CD14-positive monocyte (primary cell): ENCODE measurements at regions not wholly inside any gene's neighbourhood (a gene's known extent, or its start where the extent isn't known, plus 50 kb on each side); places are given as distances from the start of the nearest gene placed in this dataset.
A peak's percentile ranks its signal among the peaks of the same experiment; 100 is the strongest.

Experiments
- DNase-seq, 3 donors: peaks; one replicate each; pipeline ENCODE4 v3.0.0-alpha.2; 2011 to 2022
- H2AFZ ChIP-seq: 2 replicates; pipeline ENCODE4 v1.6.0; 2012; ENCODE audit warnings: mild to moderate bottlenecking, low read depth, low read length, inconsistent platforms; ENCODE audit not compliant: insufficient read depth, poor library complexity, severe bottlenecking
- H3K27ac ChIP-seq, 2 donors: 1 replicate in 1 of 2; 2 replicates in 1 of 2; pipeline ENCODE4 v1.5.1; 2012 to 2013; ENCODE audit warnings: low read length in 2 of 2, control low read depth in 1 of 2, inconsistent platforms in 1 of 2, low read depth in 1 of 2, mild to moderate bottlenecking in 1 of 2
- H3K27me3 ChIP-seq, 2 donors: one replicate each; pipeline versions ENCODE4 v1.6.0 to v1.6.1; 2011 to 2013; ENCODE audit warnings: low read length in 2 of 2; ENCODE audit not compliant: control insufficient read depth in 2 of 2, insufficient read depth in 2 of 2
- H3K36me3 ChIP-seq, 2 donors: replicated peaks in 1 of 2; 1 replicate in 1 of 2; 2 replicates in 1 of 2; pipeline versions ENCODE4 v1.5.1 to v1.6.1; 2012 to 2013; ENCODE audit warnings: low read length in 2 of 2, control low read depth in 1 of 2, inconsistent platforms in 1 of 2, mild to moderate bottlenecking in 1 of 2; ENCODE audit not compliant: insufficient read depth in 2 of 2, control insufficient read depth in 1 of 2
- H3K4me1 ChIP-seq, 2 donors: 1 replicate in 1 of 2; 2 replicates in 1 of 2; pipeline versions ENCODE4 v1.5.1 to v1.6.1; 2012 to 2013; ENCODE audit warnings: low read length in 2 of 2, control low read depth in 1 of 2, inconsistent platforms in 1 of 2, mild to moderate bottlenecking in 1 of 2, moderate library complexity in 1 of 2; ENCODE audit not compliant: insufficient read depth in 2 of 2, control insufficient read depth in 1 of 2
- H3K4me2 ChIP-seq: replicated peaks from 2 replicates; pipeline ENCODE3; 2012; ENCODE audit warnings: low read length, moderate library complexity, mild to moderate bottlenecking; ENCODE audit not compliant: poor library complexity, severe bottlenecking; ENCODE audit errors: extremely low read depth
- H3K4me3 ChIP-seq, 3 experiments: fragments of 200-600 bp in 1 of 3; sonication (generic) in 1 of 3; replicated peaks in 1 of 3; 1 replicate in 2 of 3; 2 replicates in 1 of 3; pipeline ENCODE4 v1.5.1; 2011 to 2013; ENCODE audit warnings: low read length in 3 of 3, mild to moderate bottlenecking in 3 of 3, control low read depth in 2 of 3, low read depth in 2 of 3, inconsistent platforms in 1 of 3, moderate library complexity in 1 of 3
- H3K79me2 ChIP-seq: 2 replicates; pipeline ENCODE4 v1.6.0; 2012; ENCODE audit warnings: mild to moderate bottlenecking, control low read depth, inconsistent platforms, low read length, moderate library complexity; ENCODE audit not compliant: insufficient read depth
- H3K9ac ChIP-seq: 2 replicates; pipeline ENCODE4 v1.6.0; 2017; ENCODE audit warnings: low read length, mild to moderate bottlenecking; ENCODE audit not compliant: insufficient read depth, poor library complexity, severe bottlenecking
- H3K9me3 ChIP-seq, 2 donors: replicated peaks in 1 of 2; 1 replicate in 1 of 2; 2 replicates in 1 of 2; pipeline versions ENCODE4 v1.5.1 to v1.6.1; 2012 to 2013; ENCODE audit warnings: low read length in 2 of 2, control low read depth in 1 of 2; ENCODE audit not compliant: control insufficient read depth in 1 of 2, insufficient read depth in 1 of 2
- H4K20me1 ChIP-seq: 2 replicates; pipeline ENCODE4 v1.6.0; 2012; ENCODE audit warnings: mild to moderate bottlenecking, low read length, control low read depth, moderate library complexity; ENCODE audit not compliant: insufficient read depth
- H3K27ac Mint-ChIP-seq, 7 donors: one replicate each; pipeline ENCODE4 v1.8.0; 2020; ENCODE audit warnings: mild to moderate bottlenecking in 7 of 7, mixed read lengths in 7 of 7, moderate library complexity in 6 of 7, inconsistent platforms in 2 of 7
- H3K27me3 Mint-ChIP-seq, 3 donors: one replicate each; pipeline ENCODE4 v1.8.0; 2021 to 2022; ENCODE audit warnings: low read depth in 3 of 3, mild to moderate bottlenecking in 3 of 3, mixed read lengths in 3 of 3, moderate library complexity in 3 of 3, inconsistent platforms in 1 of 3
- H3K36me3 Mint-ChIP-seq, 2 donors: one replicate each; pipeline ENCODE4 v1.8.0; 2020; ENCODE audit warnings: mixed read lengths in 2 of 2, inconsistent platforms in 1 of 2, mild to moderate bottlenecking in 1 of 2
- H3K4me1 Mint-ChIP-seq: one replicate; pipeline ENCODE4 v1.8.0; 2020; ENCODE audit warnings: mild to moderate bottlenecking, mixed read lengths
- H3K4me3 Mint-ChIP-seq, 2 donors: one replicate each; pipeline ENCODE4 v1.8.0; 2020; ENCODE audit warnings: mild to moderate bottlenecking in 2 of 2, mixed read lengths in 2 of 2, moderate library complexity in 1 of 2
- H3K9me3 Mint-ChIP-seq, 7 donors: one replicate each; pipeline ENCODE4 v1.8.0; 2020 to 2022; ENCODE audit warnings: mixed read lengths in 7 of 7, mild to moderate bottlenecking in 6 of 7, moderate library complexity in 6 of 7, inconsistent platforms in 2 of 7
- WGBS: methylation state at CpG from one replicate; pipeline ENCODE4 v1.1.5; 2013; ENCODE audit warnings: missing lambda C conversion rate; ENCODE audit not compliant: insufficient coverage; 5-methylcytosine and 5-hydroxymethylcytosine counted together
- intact Hi-C, 2 donors: fragments of 100-400 bp; cut with micrococcal nuclease; formaldehyde crosslinking; loops; one replicate each; pipeline versions ENCODE4 v1.15.0 to v1.15.1; 2023
- TF ChIP-seq, protein P1 (sequence below): fragments of 200-600 bp; IDR thresholded peaks from one replicate; pipeline ENCODE4 v1.8.0; 2022; ENCODE audit warnings: antibody characterized with exemption, mild to moderate bottlenecking

DNA sequence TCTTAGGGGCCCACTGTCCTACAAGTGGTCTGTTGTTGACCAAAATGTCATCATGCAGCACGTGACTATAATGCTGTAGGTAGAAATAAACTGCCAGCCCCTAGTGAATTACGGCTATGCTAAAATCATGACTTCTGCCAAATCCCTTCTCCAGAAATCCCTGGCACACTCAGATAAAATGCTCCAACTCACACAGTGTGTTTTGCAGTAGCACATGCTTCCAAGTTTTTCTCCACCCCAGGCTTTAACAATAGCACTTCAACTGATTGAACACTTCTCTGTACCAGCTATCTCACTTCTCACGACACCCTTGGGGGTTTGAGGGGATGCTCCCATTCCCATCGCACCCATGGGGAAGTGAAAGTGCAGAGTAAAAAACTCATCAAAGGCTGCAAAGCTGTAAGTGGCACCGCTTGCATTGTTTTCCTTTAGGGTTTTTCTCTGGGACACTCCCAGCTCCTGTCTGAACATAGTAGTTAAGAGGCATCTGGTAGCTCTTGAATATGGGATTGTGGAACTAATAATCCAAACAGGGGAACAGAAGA, 151.0 kb upstream of the SLC24A2 start:
- no peaks in the 10 kb centered on the region for H3K9me3 Mint-ChIP-seq
- intact Hi-C loops, result no loop called here
- Histone ChIP-seq H3K4me2 (no peak overlapping the region), H3K36me3 (no peaks in the 10 kb centered on the region), H2AFZ (no peak overlapping the region), H3K4me3 (no peak overlapping the region), H3K27ac (no peak overlapping the region), H3K4me1 (peaks cover 6 to 11% of the 10 kb centered on the region in 2 donors), H3K27me3 (no peaks in the 10 kb centered on the region), H4K20me1 (no peaks in the 10 kb centered on the region), H3K9me3 (no peaks in the 10 kb centered on the region), H3K79me2 (no peaks in the 10 kb centered on the region), H3K9ac (no peak overlapping the region)
- H3K27me3 Mint-ChIP-seq, result peaks cover 0 to 10% (median 4%) of the 10 kb centered on the region in 3 donors
- DNase-seq, result peak in 1 of 3 donors; percentile 19
- WGBS, result 100% methylated on average over 2 of the region's 5 CpGs
- peaks cover 18% of the 10 kb centered on the region for H3K4me1 Mint-ChIP-seq
- no peak overlapping the region for H3K27ac Mint-ChIP-seq
- no peak overlapping the region for H3K4me3 Mint-ChIP-seq
- TF ChIP-seq, protein P1, sequence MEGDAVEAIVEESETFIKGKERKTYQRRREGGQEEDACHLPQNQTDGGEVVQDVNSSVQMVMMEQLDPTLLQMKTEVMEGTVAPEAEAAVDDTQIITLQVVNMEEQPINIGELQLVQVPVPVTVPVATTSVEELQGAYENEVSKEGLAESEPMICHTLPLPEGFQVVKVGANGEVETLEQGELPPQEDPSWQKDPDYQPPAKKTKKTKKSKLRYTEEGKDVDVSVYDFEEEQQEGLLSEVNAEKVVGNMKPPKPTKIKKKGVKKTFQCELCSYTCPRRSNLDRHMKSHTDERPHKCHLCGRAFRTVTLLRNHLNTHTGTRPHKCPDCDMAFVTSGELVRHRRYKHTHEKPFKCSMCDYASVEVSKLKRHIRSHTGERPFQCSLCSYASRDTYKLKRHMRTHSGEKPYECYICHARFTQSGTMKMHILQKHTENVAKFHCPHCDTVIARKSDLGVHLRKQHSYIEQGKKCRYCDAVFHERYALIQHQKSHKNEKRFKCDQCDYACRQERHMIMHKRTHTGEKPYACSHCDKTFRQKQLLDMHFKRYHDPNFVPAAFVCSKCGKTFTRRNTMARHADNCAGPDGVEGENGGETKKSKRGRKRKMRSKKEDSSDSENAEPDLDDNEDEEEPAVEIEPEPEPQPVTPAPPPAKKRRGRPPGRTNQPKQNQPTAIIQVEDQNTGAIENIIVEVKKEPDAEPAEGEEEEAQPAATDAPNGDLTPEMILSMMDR, result no peak
- H3K36me3 Mint-ChIP-seq, result no peaks in the 10 kb centered on the region

DNA sequence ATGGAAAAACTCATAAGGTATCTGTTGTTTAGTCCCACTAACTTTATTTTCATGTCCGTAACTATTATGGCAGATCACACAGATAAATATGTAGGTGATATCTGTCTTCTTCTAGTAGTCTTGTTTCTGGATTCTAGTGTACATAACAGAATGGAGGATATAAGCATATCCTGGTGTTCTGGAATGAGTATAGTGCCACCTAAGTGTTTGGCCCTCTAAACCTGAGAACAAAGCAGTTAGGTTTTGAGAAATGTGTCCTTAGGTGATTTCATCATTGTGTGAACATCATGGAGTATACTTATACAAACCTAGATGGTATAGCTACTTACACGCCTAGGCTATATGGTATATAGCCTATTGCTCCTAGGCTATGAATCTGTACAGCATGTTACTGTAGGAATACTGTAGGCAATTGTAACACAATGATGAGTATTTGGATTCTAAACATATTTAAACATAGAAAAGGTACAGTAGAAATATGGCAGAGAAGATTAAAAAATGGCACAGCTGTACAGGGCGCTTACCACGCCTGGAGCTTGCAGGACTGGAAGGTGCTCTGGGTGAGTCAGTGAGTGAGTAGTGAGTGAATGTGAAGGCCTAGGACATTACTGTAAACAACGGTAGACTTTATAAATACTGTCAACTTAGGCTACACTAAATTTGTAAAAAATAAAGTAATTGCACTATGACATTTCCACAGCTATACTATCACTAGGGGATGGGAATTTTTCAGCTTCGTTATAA, 150.3 kb upstream of the SLC24A2 start:
- peaks cover 5 to 13% (median 9%) of the 10 kb centered on the region in 3 donors for H3K27me3 Mint-ChIP-seq
- TF ChIP-seq, protein P1, result no peak
- peaks cover 25% of the 10 kb centered on the region for H3K4me1 Mint-ChIP-seq

More for the DNA sequence above, 150.3 kb upstream of the SLC24A2 start:
- no peak for DNase-seq
- H3K27me3 ChIP-seq, result peaks cover 0 to under 1% of the 10 kb centered on the region in 2 donors
- no peak overlapping the region for H3K4me3 ChIP-seq
- H3K27ac ChIP-seq, result no peak overlapping the region
- 80% methylated on average over 1 of the region's 6 CpGs for WGBS
- no peaks in the 10 kb centered on the region for H3K9me3 ChIP-seq
- H3K36me3 Mint-ChIP-seq, result no peaks in the 10 kb centered on the region
- no peak overlapping the region for H3K4me2 ChIP-seq
- H3K79me2 ChIP-seq, result no peaks in the 10 kb centered on the region
- intact Hi-C loops, result no loop called here
- H2AFZ ChIP-seq, result no peak overlapping the region
- no peak overlapping the region for H3K27ac Mint-ChIP-seq
- H3K36me3 ChIP-seq, result no peaks in the 10 kb centered on the region
- H3K4me3 Mint-ChIP-seq, result no peak overlapping the region
- H4K20me1 ChIP-seq, result no peaks in the 10 kb centered on the region
- no peaks in the 10 kb centered on the region for H3K9me3 Mint-ChIP-seq
- H3K4me1 ChIP-seq, result peaks cover 12 to 18% of the 10 kb centered on the region in 2 donors
- no peak overlapping the region for H3K9ac ChIP-seq
